ENCODE measurements at regions not wholly inside any gene's neighbourhood (a gene's known extent, or its start where the extent isn't known, plus 50 kb on each side); places are given as distances from the start of the nearest gene placed in this dataset.
"Not testable (repeated sequence)": the region's sequence is repeated elsewhere in the genome, so short reads cannot be mapped to it uniquely, and the experiment has no call there.

GRCh38 chr5:99730653-99731052 lies 801.8 kb upstream of the CHD1 start:
- DNase-seq (ENCODE audit: low read depth in 2 of 2): not testable (repeated sequence)

- no peak for DNase-seq (ENCODE audit: low read depth in 2 of 2)
Measured at GRCh38 chr5:99724732-99725290, 796.0 kb upstream of the CHD1 start.

GRCh38 chr5:99721506-99721905 lies 792.7 kb upstream of the CHD1 start:
- no peak for DNase-seq (ENCODE audit: low read depth in 2 of 2)

GRCh38 chr5:99715921-99716320 lies 787.1 kb upstream of the CHD1 start:
- DNase-seq (ENCODE audit: low read depth in 2 of 2): no peak

GRCh38 chr5:99706160-99706559 lies 777.4 kb upstream of the CHD1 start:
- DNase-seq (ENCODE audit: low read depth in 2 of 2): no peak

GRCh38 chr5:99702565-99702964 lies 773.8 kb upstream of the CHD1 start:
- no peak for DNase-seq (ENCODE audit: low read depth in 2 of 2)

- no peak for DNase-seq (ENCODE audit: low read depth in 2 of 2)
Measured at GRCh38 chr5:99694884-99695283, 766.1 kb upstream of the CHD1 start.

GRCh38 chr5:99686538-99686937 lies 757.7 kb upstream of the CHD1 start:
- no peak for DNase-seq (ENCODE audit: low read depth in 2 of 2)

- no peak for DNase-seq (ENCODE audit: low read depth in 2 of 2)
Measured at GRCh38 chr5:99675974-99676373, 747.2 kb upstream of the CHD1 start.

- no peak for DNase-seq (ENCODE audit: low read depth in 2 of 2)
Measured at GRCh38 chr5:99674101-99674500, 745.3 kb upstream of the CHD1 start.

GRCh38 chr5:99664972-99665371 lies 736.2 kb upstream of the CHD1 start:
- no peak for DNase-seq (ENCODE audit: low read depth in 2 of 2)

GRCh38 chr5:99651298-99651697 lies 722.5 kb upstream of the CHD1 start:
- no peak for DNase-seq (ENCODE audit: low read depth in 2 of 2)

GRCh38 chr5:99646011-99646647 lies 717.3 kb upstream of the CHD1 start:
- DNase-seq (ENCODE audit: low read depth in 2 of 2): no peak

- no peak for DNase-seq (ENCODE audit: low read depth in 2 of 2)
Measured at GRCh38 chr5:99644822-99645221, 716.0 kb upstream of the CHD1 start.

- no peak for DNase-seq (ENCODE audit: low read depth in 2 of 2)
Measured at GRCh38 chr5:99640646-99641045, 711.8 kb upstream of the CHD1 start.

GRCh38 chr5:99639905-99640304 lies 711.1 kb upstream of the CHD1 start:
- DNase-seq (ENCODE audit: low read depth in 2 of 2): no peak

GRCh38 chr5:99636663-99637062 lies 707.9 kb upstream of the CHD1 start:
- no peak for DNase-seq (ENCODE audit: low read depth in 2 of 2)

- no peak for DNase-seq (ENCODE audit: low read depth in 2 of 2)
Measured at GRCh38 chr5:99621772-99622681, 693.2 kb upstream of the CHD1 start.

- no peak for DNase-seq (ENCODE audit: low read depth in 2 of 2)
Measured at GRCh38 chr5:99617335-99617734, 688.5 kb upstream of the CHD1 start.

- no peak for DNase-seq (ENCODE audit: low read depth in 2 of 2)
Measured at GRCh38 chr5:99614888-99615287, 686.1 kb upstream of the CHD1 start.

GRCh38 chr5:99607124-99607523 lies 678.3 kb upstream of the CHD1 start:
- no peak for DNase-seq (ENCODE audit: low read depth in 2 of 2)

- no peak for DNase-seq (ENCODE audit: low read depth in 2 of 2)
Measured at GRCh38 chr5:99605904-99606303, 677.1 kb upstream of the CHD1 start.

- no peak for DNase-seq (ENCODE audit: low read depth in 2 of 2)
Measured at GRCh38 chr5:99600952-99601351, 672.1 kb upstream of the CHD1 start.

Measured in stimulated activated CD4-positive, alpha-beta T cell treated with anti-CD3 and anti-CD28 coated beads, Interleukin-12 subunit alpha, Interleukin-12 subunit beta, amount 100 ng/mL, for 24 hours (primary cell).